Nephron progenitor cell (in vitro differentiated cells): ENCODE measurements at regions not wholly inside any gene's neighbourhood (a gene's known extent, or its start where the extent isn't known, plus 50 kb on each side); places are given as distances from the start of the nearest gene placed in this dataset.

Experiments
- DNase-seq: peaks from one replicate; pipeline ENCODE4 v3.0.0; 2021
- H3K27ac Mint-ChIP-seq: 2 replicates; pipeline ENCODE4 v1.8.0; 2021; ENCODE audit warnings: mild to moderate bottlenecking, moderate library complexity, mixed read lengths
- H3K27me3 Mint-ChIP-seq: 2 replicates; pipeline ENCODE4 v1.8.0; 2021; ENCODE audit warnings: mild to moderate bottlenecking, low read depth, mixed read lengths; ENCODE audit not compliant: poor library complexity
- H3K36me3 Mint-ChIP-seq: 2 replicates; pipeline ENCODE4 v1.8.0; 2021; ENCODE audit warnings: low read depth, mixed read lengths
- H3K4me1 Mint-ChIP-seq: 2 replicates; pipeline ENCODE4 v1.8.0; 2021; ENCODE audit warnings: mixed read lengths
- H3K4me3 Mint-ChIP-seq: 2 replicates; pipeline ENCODE4 v1.8.0; 2021; ENCODE audit warnings: mild to moderate bottlenecking, moderate library complexity, mixed read lengths
- H3K9me3 Mint-ChIP-seq: 2 replicates; pipeline ENCODE4 v1.8.0; 2021; ENCODE audit warnings: mild to moderate bottlenecking, moderate library complexity, mixed read lengths
- CTCF ChIP-seq: fragments of 200-600 bp; sonication (generic); IDR thresholded peaks from 2 replicates; pipeline ENCODE4 v1.5.0; 2021; ENCODE audit warnings: antibody characterized with exemption

GRCh38 chr4:54484383-54484782 lies 173.4 kb upstream of the KIT start:
- H3K4me1 Mint-ChIP-seq, result no peaks in the 10 kb centered on the region

DNA sequence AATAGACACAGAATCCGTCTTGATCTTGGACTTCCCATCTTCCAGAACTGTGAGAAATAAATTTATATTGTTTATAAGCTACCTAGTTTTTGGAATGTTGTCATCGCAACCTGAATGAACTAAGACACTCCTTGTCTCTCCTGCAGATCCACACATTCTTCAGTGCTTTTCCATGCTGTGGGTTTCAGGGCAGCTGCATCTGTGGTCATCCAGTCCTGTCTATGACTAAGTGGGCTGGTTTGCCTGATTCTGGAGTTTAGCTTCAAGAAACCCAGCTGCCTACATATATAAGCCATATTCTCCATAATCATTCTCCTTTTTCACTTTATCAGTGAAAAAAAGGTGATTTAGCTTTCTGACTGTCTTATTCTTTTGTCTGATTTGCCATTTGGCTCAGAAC lies 170.3 kb upstream of the KIT start:
- no peaks in the 10 kb centered on the region for H3K4me1 Mint-ChIP-seq
- H3K4me3 Mint-ChIP-seq, result no peak overlapping the region
- H3K27me3 Mint-ChIP-seq, result peaks cover 9% of the 10 kb centered on the region
- H3K9me3 Mint-ChIP-seq, result no peaks in the 10 kb centered on the region
- TF ChIP-seq CTCF, result no peak
- H3K27ac Mint-ChIP-seq, result no peak overlapping the region
- no peaks in the 10 kb centered on the region for H3K36me3 Mint-ChIP-seq
- DNase-seq, result no peak

More at GRCh38 chr4:54484383-54484782, 173.4 kb upstream of the KIT start:
- no peak for TF ChIP-seq CTCF
- Mint-ChIP-seq H3K36me3 (no peaks in the 10 kb centered on the region), H3K4me3 (no peak overlapping the region), H3K27ac (no peak overlapping the region), H3K27me3 (peaks cover 4% of the 10 kb centered on the region), H3K9me3 (peaks cover 9% of the 10 kb centered on the region)
- no peak for DNase-seq

GRCh38 chr4:54493862-54494261 lies 163.9 kb upstream of the KIT start:
- TF ChIP-seq CTCF, result no peak
- no peaks in the 10 kb centered on the region for H3K9me3 Mint-ChIP-seq
- DNase-seq, result no peak
- no peak overlapping the region for H3K4me3 Mint-ChIP-seq
- H3K36me3 Mint-ChIP-seq, result no peaks in the 10 kb centered on the region
- peaks cover 11% of the 10 kb centered on the region for H3K27me3 Mint-ChIP-seq
- peaks cover 20% of the 10 kb centered on the region for H3K4me1 Mint-ChIP-seq
- no peak overlapping the region for H3K27ac Mint-ChIP-seq

DNA sequence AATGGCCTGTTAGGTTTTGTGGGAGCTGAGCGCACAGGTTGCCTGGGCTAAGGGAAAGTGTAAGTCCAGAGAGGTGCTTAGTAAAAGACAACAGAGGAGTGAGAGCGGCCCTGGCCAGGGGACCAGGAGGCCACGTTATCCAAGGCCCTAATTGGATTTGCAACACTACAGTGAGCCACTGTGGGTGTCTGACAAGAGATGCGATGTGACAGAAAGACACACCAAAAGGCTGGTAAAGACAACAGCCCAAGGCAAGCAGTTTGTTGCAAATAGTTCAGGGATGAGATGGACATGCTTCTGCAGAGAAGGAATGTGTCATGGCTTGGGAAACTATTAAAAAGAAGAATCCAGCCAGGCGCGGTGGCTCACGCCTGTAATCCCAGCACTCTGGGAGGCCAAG lies 162.7 kb upstream of the KIT start:
- TF ChIP-seq CTCF, result no peak
- no peak for DNase-seq
- Mint-ChIP-seq H3K27me3 (peaks cover 11% of the 10 kb centered on the region), H3K4me1 (peaks cover 32% of the 10 kb centered on the region), H3K36me3 (no peaks in the 10 kb centered on the region), H3K27ac (no peak overlapping the region), H3K9me3 (no peaks in the 10 kb centered on the region), H3K4me3 (no peak overlapping the region)

DNA sequence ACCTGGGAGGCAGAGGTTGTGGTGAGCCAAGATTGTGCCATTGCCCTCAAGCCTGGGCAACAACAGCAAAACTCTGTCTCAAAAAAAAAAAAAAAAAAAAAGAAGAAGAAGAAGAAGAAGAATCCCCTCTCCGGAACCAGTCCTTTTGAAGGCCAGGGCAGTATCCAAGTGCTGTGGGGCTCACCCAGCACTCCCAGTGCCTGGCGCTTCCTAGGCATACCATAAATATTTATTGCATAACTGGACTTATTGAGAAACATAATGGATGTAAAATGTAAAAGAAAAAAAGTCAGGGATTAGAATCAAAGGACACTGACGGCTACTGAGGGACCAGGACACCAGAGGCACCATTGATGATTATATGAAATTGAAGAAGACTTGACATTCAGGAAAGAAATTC lies 162.1 kb upstream of the KIT start:
- no peak for DNase-seq
- no peaks in the 10 kb centered on the region for H3K9me3 Mint-ChIP-seq
- H3K4me3 Mint-ChIP-seq, result no peak overlapping the region
- no peak for TF ChIP-seq CTCF
- H3K36me3 Mint-ChIP-seq, result no peaks in the 10 kb centered on the region
- H3K27ac Mint-ChIP-seq, result no peak overlapping the region
- H3K27me3 Mint-ChIP-seq, result peaks cover 13% of the 10 kb centered on the region
- H3K4me1 Mint-ChIP-seq, result peaks cover 36% of the 10 kb centered on the region

DNA sequence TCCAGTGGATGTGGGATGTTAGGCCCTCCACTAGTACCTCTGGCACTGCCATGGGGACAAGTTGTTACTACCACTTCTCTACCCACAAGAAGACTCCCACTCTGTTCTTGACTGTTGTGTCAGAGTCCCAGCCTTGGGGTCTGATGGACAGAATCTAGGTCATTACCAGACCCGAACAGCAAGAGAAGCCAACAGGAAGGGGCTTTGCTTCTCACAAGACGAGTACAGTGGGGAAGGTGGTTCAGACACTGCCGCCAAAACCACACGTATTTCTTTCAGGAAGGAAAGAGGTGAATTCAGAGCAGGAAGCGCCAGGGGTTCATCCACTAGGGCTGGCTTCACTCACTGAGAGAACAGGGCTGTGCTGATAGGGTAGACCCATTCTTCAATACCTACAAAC lies 161.3 kb upstream of the KIT start:
- no peak for TF ChIP-seq CTCF
- Mint-ChIP-seq H3K27me3 (peaks cover 17% of the 10 kb centered on the region), H3K9me3 (no peaks in the 10 kb centered on the region), H3K4me3 (no peak overlapping the region), H3K27ac (no peak overlapping the region), H3K4me1 (peaks cover 42% of the 10 kb centered on the region), H3K36me3 (no peaks in the 10 kb centered on the region)
- DNase-seq, result no peak
